ENCODE measurements at regions not wholly inside any gene's neighbourhood (a gene's known extent, or its start where the extent isn't known, plus 50 kb on each side); places are given as distances from the start of the nearest gene placed in this dataset.
"Not testable (repeated sequence)": the region's sequence is repeated elsewhere in the genome, so short reads cannot be mapped to it uniquely, and the experiment has no call there.

DNA sequence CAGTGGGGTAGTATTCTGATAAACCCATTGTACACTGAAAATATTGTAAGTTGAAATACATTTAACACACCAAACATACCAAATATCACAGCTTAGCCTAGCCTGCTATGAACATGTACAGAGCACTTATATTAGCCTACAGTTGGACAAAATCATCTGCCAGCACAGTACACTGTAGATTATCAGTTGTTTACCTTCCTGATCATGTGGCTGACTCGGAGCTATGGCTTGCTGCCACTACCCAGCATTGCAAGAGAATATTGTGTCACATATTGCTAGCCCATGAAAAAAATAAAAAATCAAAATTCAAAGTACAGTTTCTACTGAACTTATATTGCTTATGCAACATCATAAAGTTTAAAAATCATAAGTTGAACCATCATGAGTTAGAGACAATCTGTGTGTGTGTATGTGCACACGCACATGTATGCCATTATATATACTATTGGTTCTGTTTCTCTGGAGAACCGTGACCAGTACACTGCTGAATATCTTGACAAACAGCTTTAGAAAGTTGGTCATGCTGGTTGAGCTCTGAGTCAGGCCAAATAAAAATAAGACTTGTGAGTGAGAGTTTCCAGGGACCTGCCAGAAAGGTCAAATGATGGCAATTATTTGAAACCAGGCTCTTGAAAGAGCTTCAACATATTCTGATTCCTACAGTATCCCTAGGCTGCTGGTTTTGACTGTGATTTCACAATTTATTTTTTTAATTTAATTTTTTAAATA lies 238.5 kb downstream of the PRR32 start:
- TF ChIP-seq JUND (IDR thresholded peaks at IDR 0.05; ENCODE audit: low read depth): no peak
- in situ Hi-C loops (cut with HindIII; ENCODE audit: low pct_unique_long_range_greater_than_20kb, low sequenced_read_pairs): no loop called here
- DNase-seq (ENCODE audit: low read depth in 1 of 2, low spot score in 1 of 2): no peak

DNA sequence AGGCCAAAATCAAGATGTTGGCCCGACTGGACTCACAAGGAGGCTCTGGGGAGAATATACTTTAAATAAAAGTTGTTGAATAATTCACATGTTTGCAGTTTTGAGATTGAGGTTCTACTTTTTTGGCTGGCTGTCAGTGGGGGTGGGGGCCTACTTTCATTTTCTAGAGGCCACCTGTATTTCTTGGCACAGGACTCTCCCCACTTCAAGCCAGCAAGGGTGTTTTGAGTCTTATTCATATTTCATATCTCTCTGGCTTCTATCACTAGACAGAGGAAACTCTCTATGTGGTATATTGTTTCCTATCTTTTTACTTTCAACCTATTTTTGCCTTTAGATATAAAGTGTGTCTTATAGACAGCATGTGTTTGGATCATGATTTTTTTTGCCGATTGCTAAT lies 266.4 kb downstream of the PRR32 start:
- DNase-seq (ENCODE audit: low read depth in 1 of 2, low spot score in 1 of 2): no peak
- in situ Hi-C loops (cut with HindIII; ENCODE audit: low pct_unique_long_range_greater_than_20kb, low sequenced_read_pairs): no loop called here
- no peak for TF ChIP-seq JUND (IDR thresholded peaks at IDR 0.05; ENCODE audit: low read depth)

DNA sequence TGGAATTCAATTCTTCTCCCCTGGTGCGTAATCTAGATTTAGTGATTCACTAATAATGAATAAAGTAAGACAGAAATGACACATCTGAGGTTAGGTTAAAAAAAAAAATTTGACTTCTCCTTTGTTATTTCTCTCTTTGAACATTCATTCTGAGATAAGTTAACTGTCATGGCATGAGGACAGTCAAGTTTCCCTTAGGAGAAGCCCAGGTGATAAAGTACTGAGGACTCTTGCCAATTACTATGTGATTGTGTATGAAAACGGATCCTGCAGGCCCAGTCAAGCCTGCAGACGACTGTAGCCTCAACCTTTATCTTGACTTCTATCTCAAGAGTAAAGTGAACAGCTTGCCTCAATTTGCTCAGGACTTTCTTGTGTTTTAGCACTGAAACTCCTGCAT lies 293.2 kb downstream of the PRR32 start:
- in situ Hi-C loops (cut with HindIII; ENCODE audit: low pct_unique_long_range_greater_than_20kb, low sequenced_read_pairs): no loop called here
- TF ChIP-seq JUND (IDR thresholded peaks at IDR 0.05; ENCODE audit: low read depth): no peak

DNA sequence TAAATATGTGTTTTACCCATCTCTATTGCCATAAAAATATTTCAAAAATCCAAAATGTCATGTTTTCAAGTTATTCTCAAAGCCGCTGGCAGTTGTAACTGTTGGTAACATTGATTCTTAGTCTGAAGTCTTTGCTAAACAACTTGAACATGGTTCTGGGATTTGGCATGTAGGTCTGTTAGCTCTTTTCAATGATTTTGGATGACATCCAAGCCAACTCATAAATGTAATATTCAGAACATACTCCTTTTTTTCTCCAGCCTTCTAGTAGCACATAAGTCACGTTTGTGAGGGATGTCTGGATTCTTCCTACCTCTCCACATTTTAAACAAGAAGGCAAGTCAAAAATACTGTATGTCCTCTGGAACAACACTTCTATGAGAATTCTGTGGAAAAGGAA lies 305.3 kb downstream of the PRR32 start:
- in situ Hi-C loops (cut with HindIII; ENCODE audit: low pct_unique_long_range_greater_than_20kb, low sequenced_read_pairs): no loop called here
- DNase-seq (ENCODE audit: low read depth in 1 of 2, low spot score in 1 of 2): no peak

More for the DNA sequence above, 293.2 kb downstream of the PRR32 start:
- no peak for DNase-seq (ENCODE audit: low read depth in 1 of 2, low spot score in 1 of 2)

DNA sequence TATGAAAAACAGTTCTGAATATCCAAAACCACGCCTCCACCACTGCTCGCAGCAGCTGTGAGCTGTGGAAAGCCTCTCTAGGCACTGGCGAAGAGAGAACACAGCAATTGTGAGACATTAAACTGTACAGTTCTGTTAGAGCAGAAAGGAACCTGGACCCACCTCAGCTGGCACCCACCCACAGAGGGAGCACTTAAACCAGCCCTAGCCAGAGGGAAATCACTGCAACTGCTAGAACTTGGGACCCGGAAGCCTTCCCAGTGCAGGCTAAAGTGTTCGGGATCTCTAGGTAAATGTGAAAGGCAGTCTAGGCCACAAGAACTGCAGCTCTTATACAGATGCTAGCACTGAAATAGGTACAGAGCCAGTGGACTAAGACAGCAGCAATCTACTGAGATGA lies 308.8 kb downstream of the PRR32 start:
- in situ Hi-C loops (cut with HindIII; ENCODE audit: low pct_unique_long_range_greater_than_20kb, low sequenced_read_pairs): no loop called here
- no peak for DNase-seq (ENCODE audit: low read depth in 1 of 2, low spot score in 1 of 2)
- TF ChIP-seq JUND (IDR thresholded peaks at IDR 0.05; ENCODE audit: low read depth): no peak

More for the DNA sequence above, 305.3 kb downstream of the PRR32 start:
- TF ChIP-seq JUND (IDR thresholded peaks at IDR 0.05; ENCODE audit: low read depth): no peak

DNA sequence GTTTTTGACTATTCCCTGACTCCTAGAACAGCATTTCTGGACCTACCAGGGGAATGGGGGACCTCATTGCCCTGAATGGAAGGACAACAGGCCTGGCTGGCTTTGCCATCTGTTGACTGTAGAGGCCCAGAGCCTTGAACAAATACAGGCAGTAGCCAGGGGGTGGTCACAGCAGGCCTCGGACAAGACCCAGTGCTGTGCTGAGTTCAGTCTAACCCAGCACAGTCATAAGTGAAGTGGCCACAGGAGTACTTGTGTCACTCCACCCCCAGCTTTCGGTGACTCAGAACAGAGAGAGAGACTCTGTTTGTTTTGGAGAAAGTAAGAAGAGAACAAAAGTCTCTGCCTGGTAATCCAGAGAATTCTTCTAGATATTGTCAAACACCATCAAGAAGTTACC lies 310.0 kb downstream of the PRR32 start:
- no peak for DNase-seq (ENCODE audit: low read depth in 1 of 2, low spot score in 1 of 2)
- no peak for TF ChIP-seq JUND (IDR thresholded peaks at IDR 0.05; ENCODE audit: low read depth)
- in situ Hi-C loops (cut with HindIII; ENCODE audit: low pct_unique_long_range_greater_than_20kb, low sequenced_read_pairs): no loop called here

DNA sequence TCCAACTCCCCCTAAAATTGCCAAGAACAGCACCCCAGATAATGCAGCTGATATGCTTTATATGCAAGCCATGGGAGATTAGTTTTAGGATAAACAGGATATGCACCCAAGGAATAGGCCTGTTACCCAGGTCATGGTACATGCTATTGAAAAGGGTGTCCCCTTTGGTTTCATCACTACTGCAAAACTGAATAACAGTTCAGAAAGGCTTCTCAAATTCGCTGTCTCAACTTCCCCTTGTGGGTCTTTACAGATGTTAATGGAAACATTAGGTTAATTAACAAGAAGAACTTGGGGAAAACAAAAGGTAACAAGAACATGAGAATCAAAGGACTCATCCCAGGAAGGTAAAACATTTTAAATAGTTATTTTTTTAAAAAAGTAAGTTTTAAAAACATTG lies 318.7 kb downstream of the PRR32 start:
- in situ Hi-C loops (cut with HindIII; ENCODE audit: low pct_unique_long_range_greater_than_20kb, low sequenced_read_pairs): no loop called here
- no peak for TF ChIP-seq JUND (IDR thresholded peaks at IDR 0.05; ENCODE audit: low read depth)
- DNase-seq (ENCODE audit: low read depth in 1 of 2, low spot score in 1 of 2): no peak

DNA sequence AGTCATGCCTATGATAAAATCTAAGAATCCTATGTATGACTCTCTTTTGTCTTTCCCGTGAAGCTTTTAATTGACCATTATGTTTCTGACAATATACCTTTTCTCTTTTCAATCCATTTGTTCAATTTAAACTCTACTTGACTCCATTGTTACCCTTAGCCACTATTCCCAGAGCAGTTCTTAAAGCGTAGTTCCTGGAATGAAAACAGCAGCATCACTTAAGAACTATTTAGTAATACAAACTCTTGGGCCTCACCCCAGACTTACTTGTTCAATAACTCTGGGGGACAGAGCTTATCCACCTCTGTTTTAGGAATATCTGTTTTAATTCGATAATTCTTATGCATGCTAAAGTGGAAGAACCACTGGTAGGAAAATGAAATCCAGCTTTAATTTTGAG lies 358.4 kb downstream of the PRR32 start:
- DNase-seq (ENCODE audit: low read depth in 1 of 2, low spot score in 1 of 2): no peak
- TF ChIP-seq JUND (IDR thresholded peaks at IDR 0.05; ENCODE audit: low read depth): no peak
- in situ Hi-C loops (cut with HindIII; ENCODE audit: low pct_unique_long_range_greater_than_20kb, low sequenced_read_pairs): no loop called here

DNA sequence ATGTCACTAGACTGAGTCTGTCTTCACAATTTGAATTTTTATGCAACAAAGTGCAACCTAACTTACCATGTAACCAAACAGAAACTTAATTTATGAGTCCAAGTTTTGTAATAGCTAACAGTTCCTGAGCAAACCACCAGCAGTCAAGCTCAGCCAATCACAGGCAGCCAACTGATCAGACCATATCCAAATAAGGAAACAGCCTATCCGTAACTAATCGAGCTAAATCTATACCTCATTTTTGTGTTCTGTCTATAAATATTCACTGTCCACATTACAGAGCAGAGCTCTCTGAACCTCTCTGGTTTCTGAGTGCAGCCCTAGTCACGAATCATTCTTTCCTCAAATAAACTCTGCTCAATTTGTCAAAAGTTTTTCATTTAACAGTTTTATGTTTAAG lies 367.6 kb downstream of the PRR32 start:
- no peak for DNase-seq (ENCODE audit: low read depth in 1 of 2, low spot score in 1 of 2)
- in situ Hi-C loops (cut with HindIII; ENCODE audit: low pct_unique_long_range_greater_than_20kb, low sequenced_read_pairs): no loop called here
- TF ChIP-seq JUND (IDR thresholded peaks at IDR 0.05; ENCODE audit: low read depth): no peak

DNA sequence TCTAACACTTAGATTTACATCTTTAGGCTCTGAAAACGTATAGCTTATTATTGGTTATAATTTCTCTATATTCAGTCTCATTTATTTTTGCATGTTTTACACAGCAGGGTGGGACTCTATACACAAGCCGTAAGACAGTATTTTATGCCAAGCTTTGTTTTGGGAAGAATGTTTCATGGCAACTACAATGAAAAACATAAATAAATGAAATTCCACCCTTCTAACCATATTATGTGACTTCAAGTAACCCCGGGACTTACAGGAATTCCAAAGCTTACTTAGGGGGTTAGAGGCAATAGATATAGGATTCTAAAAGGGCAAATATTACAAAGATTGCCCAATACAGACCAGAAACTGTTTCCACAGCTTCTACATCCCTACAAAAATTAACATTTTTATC lies 370.9 kb downstream of the PRR32 start:
- in situ Hi-C loops (cut with HindIII; ENCODE audit: low pct_unique_long_range_greater_than_20kb, low sequenced_read_pairs): no loop called here

DNA sequence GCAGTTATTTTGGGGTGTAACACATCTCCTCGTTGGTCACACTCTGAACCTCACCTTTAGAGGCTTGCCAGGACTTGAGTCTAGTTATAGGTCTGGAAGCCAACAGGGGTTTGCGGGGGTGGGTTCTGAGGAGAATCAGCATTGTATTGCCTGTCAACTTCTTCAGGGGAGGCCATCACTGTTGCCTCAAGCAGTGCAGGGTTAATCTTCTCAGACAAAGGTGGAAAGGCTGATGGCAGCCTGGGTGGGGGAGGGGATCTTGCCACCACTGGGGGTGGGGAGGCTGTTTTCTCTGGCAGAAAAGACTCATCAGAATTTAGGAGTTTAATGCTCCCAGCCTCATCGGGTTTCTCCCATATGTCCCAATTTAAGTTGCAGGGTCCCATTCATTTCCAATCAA lies 387.8 kb downstream of the PRR32 start:
- in situ Hi-C loops (cut with HindIII; ENCODE audit: low pct_unique_long_range_greater_than_20kb, low sequenced_read_pairs): no loop called here
- no peak for TF ChIP-seq JUND (IDR thresholded peaks at IDR 0.05; ENCODE audit: low read depth)
- DNase-seq (ENCODE audit: low read depth in 1 of 2, low spot score in 1 of 2): no peak

More for the DNA sequence above, 370.9 kb downstream of the PRR32 start:
- TF ChIP-seq JUND (IDR thresholded peaks at IDR 0.05; ENCODE audit: low read depth): no peak
- DNase-seq (ENCODE audit: low read depth in 1 of 2, low spot score in 1 of 2): no peak

DNA sequence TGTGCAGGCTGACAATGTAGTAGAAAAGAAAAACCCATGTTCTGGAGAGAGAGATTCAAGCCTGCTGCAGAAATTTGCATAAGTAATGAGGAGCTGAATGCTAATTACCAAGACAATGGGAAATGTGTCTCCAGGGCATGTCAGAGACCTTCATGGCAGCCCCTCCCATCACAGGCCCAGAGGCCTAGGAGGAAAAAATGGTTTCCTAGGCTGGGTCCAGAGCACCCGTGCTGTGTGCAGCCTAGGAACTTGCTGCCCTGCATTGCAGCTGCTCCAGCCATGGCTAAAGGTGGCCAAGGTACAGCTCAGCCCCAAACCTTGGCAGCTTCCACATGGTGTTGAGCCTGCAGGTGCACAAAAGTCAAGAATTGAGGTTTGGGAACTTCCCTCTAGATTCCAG lies 402.3 kb downstream of the PRR32 start:
- DNase-seq (ENCODE audit: low read depth in 1 of 2, low spot score in 1 of 2); in situ Hi-C loops (cut with HindIII; ENCODE audit: low pct_unique_long_range_greater_than_20kb, low sequenced_read_pairs): not testable (repeated sequence)

DNA sequence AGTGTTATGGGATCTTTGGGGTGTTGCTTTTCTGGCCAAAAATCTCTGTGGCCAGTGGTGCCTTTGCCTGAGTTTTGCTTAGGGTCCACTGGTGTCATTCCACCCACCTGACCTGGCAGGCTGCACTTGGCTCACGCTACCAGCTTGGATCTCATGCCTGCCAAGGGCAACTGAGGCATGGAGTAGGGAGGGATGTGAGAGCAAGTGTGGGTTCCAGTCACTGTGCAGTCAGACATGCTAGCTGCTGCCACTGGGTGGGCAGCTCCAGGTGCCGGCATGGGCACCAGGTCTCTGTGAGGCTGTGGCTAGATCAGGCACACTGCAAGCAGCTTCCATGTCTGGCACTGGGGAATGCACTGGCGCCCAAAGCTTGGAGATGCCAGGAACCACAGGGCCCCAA lies 424.1 kb downstream of the PRR32 start:
- in situ Hi-C loops (cut with HindIII; ENCODE audit: low pct_unique_long_range_greater_than_20kb, low sequenced_read_pairs): no loop called here
- DNase-seq (ENCODE audit: low read depth in 1 of 2, low spot score in 1 of 2): no peak
- no peak for TF ChIP-seq JUND (IDR thresholded peaks at IDR 0.05; ENCODE audit: low read depth)

DNA sequence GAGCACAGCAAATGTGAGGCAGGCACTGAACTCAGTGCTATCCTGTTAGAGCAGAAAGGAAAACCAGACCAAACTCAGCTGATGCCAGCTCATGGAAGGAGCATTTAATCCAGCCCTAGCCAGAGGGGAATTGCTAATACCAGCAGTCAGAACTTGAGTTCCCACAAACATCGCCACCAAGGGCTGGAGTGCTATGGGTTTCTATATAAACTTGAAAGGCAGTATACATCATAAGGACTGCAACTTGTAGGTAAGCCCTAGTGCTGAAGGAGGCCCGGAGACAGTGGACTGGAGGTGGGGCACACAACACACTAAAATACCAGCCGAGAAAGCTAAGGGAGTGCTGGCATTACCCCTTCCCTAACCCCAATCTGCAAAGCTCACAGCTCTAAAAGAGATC lies 440.2 kb downstream of the PRR32 start:
- in situ Hi-C loops (cut with HindIII; ENCODE audit: low pct_unique_long_range_greater_than_20kb, low sequenced_read_pairs): no loop called here
- no peak for TF ChIP-seq JUND (IDR thresholded peaks at IDR 0.05; ENCODE audit: low read depth)
- DNase-seq (ENCODE audit: low read depth in 1 of 2, low spot score in 1 of 2): no peak

Measured in T47D (cell line).